ENCODE measurements at regions not wholly inside any gene's neighbourhood (a gene's known extent, or its start where the extent isn't known, plus 50 kb on each side); places are given as distances from the start of the nearest gene placed in this dataset.

DNA sequence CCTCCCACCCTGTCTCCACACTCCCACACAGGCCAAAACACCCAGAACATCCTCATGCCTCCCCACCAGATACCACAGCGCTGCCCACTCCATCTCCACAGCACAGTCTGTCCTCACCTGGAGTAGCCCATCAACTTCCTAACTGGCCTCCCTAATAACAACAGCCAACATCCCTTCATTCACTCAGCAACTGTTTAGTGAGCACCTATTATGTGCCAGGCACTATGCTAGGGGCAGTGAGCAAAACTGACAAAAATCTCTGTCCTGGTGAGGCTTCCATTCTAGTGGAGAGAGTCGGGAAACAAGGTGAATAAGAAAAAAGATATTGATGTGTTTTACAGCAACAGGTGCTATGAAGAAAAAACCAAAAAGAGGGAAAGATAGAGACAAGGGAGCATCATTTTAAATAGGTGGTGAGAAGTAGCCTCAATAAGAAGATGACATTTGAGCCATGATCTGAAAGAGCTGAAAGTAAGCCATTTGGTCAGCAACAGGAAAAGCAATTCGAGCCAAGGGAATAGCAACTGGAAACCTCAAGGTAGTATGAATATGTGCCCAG lies 523.9 kb downstream of the SHQ1 start:
- TF ChIP-seq, protein P1, sequence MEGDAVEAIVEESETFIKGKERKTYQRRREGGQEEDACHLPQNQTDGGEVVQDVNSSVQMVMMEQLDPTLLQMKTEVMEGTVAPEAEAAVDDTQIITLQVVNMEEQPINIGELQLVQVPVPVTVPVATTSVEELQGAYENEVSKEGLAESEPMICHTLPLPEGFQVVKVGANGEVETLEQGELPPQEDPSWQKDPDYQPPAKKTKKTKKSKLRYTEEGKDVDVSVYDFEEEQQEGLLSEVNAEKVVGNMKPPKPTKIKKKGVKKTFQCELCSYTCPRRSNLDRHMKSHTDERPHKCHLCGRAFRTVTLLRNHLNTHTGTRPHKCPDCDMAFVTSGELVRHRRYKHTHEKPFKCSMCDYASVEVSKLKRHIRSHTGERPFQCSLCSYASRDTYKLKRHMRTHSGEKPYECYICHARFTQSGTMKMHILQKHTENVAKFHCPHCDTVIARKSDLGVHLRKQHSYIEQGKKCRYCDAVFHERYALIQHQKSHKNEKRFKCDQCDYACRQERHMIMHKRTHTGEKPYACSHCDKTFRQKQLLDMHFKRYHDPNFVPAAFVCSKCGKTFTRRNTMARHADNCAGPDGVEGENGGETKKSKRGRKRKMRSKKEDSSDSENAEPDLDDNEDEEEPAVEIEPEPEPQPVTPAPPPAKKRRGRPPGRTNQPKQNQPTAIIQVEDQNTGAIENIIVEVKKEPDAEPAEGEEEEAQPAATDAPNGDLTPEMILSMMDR (IDR thresholded peaks at IDR 0.05), result no peak
- TF ChIP-seq POLR2A (IDR thresholded peaks at IDR 0.05), result no peak
- no peak for TF ChIP-seq EP300 (IDR thresholded peaks at IDR 0.05)
